HG03139 (cell line): ENCODE measurements at regions not wholly inside any gene's neighbourhood (a gene's known extent, or its start where the extent isn't known, plus 50 kb on each side); places are given as distances from the start of the nearest gene placed in this dataset.
"Not testable (repeated sequence)": the region's sequence is repeated elsewhere in the genome, so short reads cannot be mapped to it uniquely, and the experiment has no call there.

Source experiments
- ATAC-seq: cut with Tn5 transposase; IDR thresholded peaks from one replicate; pipeline ENCODE4 v1.9.1; 2021; ENCODE audit not compliant: unreplicated experiment

DNA sequence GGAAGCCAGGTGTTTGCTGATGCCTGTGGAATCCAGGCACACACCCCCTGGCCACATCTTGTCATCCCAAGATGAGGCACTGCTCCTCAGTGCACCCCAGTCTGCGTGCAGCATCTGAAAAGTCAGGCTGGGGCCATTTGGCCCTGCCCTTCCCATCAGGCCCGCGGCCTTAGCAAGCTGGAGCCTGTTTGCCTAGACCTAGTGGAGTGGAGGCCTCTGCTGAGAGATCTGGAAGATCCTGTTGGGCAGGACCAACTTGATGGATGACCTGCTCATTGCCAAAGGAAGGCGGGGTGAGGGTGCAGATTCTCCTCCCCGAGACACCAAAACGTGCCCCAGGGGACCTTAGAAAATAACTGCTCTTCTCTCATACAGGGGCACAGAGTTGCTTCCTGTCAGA is 220.2 kb downstream of the SHQ1 start:
- ATAC-seq = no peak

DNA sequence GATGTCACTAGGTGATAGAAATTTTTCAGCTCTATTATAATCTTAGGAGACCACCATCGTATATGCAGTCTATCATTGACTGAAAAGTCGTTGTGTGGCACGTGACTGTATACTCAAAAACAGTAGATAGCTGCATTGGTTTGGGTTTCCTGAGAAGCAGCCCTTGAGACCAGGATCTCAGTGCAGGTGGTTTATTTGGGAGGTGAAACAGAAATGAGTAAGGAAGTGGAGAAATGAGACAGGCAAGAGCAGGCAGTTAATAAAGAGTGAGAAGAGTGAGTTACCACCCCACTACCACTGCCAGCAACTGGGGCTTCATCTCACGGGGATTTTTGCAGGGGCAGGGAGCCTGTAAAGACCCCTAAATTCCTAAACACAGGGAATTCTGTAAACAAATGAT is 221.0 kb downstream of the SHQ1 start:
- no peak for ATAC-seq

DNA sequence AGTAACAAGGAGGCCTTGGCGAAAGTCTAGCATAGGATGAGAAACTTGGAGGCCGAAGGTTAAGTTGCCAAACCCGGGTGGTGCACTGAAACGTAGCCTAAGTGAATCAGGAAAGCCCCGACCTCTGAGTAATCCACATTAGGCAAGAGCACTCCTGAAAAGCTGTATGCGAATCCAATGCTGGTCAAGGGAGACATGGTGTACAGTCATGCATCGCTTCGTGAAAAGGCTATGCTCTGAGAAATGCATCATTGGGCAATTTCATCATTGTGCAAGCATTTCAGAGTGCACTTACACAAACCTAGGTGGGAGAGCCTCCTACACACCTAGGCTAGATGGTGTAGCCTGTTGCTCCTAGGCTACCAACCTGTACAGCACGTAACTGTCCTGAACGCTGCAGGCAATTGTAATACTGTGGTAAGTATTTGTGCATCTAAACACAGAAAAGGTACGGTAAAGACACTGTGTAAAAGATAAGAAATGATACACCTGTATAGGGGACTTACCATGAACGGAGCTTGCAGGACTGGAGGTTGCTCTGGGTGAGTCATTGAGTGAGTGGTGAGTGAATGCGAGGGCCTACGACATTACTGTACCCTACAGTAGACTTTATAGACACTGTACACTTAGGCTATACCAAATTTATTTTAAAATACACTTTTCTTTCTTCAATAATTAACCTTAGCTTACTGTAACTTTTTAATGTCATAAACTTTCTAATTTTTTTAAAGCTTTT is 222.5 kb downstream of the SHQ1 start:
- no peak for ATAC-seq

DNA sequence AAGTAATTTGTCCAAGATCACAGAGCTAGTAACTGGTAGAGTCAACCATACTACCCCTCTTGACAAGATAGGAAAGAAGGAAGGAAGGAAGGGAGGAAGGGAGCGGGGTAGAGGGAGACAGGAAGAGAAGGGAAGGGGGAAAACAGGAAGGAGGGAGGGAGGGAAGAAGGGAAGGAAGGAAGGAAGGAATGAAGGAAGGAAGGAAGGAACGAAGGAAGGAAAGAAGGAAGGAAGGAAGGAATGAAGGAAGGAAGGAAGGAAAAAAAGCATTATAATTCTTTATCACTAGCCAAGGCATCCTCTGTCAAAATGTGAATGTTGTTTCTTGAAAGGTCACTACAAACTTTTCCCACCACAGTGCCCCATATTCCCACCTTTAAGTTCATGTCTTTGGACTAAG is 223.6 kb downstream of the SHQ1 start:
- no peak for ATAC-seq

DNA sequence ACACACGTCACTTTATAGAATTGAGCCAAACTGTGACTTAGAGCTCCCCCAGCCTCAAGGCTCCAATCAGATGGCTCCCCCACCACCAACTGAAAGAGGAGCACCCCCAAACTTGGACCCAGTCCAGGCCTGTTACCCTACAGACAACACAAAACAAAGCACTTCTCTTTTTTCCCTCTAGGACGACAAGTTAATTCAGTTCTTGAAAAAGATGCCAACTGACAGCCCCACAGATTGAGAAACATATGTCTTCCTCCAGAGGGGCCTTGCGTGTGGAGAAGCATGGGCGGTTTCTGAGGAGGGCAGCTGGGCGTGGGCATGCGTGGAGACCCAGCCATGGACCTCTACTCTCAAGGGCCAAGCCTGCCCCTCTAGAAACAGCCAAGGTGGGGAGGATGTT is 229.5 kb downstream of the SHQ1 start:
- ATAC-seq = no peak

DNA sequence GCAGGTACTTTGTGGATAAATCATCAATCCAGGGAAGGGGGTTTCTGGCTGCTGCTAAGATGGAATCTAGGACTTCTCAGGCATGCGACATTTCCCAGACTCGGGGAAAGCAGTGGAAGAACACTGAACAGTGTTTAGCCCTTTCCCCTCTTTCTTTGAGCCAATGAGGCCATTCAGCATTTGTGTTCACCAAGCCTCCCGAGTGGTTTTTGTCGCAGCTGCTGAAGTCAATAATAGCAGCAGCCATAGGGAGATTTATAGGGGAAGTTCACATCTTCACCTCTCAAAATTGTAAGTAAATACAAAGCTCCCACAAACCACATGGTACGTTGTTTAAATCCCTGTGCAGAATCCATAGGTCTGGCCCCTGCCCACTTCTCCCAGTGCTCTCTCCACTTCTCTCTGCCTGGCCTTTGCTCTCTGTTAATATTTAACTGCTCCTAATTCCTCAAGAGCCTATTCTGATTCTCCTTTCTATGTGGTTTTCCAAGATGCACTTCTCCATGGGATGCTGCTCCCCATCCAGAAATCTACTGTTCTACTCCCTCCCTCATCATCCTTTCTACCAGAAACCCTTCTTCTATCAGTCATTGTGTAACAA is 230.7 kb downstream of the SHQ1 start:
- no peak for ATAC-seq

DNA sequence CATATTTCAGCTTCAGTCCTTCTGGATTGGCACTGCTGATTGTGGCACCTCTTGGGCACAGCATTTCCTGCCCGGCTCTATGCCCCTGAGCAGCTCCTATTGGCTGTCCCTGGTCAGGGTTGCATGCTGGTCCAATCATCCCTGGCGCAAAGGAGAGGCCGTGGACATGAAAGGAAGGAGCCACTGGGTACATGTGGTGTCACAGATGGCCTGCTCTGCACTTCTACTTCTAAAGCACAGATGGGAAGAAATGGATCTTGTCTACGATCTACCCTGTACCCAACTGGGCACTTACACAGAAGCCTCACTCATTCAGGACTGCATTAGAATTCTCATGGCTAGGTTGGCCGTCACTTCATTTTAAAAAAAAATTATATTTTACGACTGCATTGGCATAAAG is 232.5 kb downstream of the SHQ1 start:
- no peak for ATAC-seq

DNA sequence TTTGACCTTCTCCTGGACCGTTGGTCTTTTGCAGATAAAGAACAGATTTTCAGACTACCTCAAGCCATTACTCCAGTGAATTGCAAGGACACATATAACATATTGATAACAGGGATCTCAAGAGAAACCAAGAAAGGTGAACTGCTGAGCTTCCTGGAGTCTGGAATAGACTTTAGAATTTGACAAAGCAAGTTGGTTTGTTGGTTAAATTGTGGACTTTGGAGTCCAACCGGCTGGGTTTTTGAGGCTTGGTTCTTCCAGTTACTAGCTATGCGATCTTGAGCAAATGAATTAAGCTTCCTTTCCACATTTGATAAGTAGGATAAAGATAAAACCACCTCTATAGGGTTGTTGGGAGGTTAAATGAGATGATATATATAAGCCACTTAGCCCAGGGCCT is 233.1 kb downstream of the SHQ1 start:
- ATAC-seq = no peak

DNA sequence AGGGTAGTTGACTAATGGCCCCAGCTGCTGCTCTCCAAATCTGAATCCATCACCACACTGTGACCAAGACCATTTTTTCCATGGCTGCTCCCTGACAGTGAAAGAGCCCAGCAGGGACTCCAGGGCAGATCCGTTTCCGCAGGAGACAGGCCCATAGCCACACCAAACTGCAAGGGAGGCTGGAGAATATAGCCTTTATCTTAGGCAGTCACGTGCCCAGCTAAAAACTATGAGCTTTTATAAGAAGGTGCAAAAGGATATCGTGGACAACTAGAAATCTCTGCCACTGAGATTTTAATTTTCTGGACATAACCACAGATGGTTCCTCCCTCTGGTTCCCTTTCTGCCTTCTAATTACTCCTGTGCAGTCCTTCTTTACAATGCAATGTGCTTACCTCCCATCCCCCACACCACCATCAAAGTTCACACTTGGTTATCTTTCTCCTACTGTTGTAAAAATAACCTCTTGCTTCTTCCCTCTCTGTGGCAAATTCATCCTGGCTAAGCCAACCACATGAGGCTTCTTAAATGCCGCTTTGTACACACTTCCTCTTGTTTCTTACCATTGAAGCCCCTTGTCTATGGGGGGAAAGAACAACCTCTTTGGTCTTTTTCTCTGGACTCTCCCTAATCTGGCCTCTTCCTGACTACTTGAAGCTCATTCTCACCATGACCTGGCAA is 233.7 kb downstream of the SHQ1 start:
- no peak for ATAC-seq

DNA sequence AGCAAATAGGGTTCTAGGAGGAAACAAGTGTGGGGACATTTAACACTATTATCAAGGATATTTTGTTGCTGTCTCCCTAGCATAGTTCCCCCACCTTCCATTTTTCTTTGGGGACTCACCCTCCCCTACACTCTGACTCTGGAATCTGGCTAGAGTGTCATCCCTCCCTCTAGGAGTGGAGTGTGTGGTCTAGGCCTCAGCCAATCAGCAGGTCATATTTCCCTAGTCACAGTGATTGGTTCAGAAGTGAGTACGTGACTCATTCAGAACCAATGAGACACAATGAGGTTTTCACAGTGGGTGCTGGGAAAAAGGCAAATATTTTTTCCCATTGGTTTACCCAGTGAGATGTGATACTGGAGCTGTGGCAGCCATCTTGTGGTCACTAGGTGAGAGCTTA is 234.4 kb downstream of the SHQ1 start:
- no peak for ATAC-seq

DNA sequence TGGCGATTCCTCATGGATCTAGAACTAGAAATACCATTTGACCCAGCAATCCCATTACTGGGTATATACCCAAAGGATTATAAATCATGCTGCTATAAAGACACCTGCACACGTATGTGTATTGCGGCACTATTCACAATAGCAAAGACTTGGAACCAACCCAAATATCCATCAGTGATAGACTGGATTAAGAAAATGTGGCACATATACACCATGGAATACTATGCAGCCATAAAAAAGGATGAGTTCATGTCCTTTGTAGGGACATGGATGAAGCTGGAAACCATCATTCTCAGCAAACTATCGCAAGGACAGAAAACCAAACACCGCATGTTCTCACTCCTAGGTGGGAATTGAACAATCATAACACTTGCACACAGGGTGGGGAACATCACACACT is 239.1 kb downstream of the SHQ1 start:
- not testable (repeated sequence) for ATAC-seq

DNA sequence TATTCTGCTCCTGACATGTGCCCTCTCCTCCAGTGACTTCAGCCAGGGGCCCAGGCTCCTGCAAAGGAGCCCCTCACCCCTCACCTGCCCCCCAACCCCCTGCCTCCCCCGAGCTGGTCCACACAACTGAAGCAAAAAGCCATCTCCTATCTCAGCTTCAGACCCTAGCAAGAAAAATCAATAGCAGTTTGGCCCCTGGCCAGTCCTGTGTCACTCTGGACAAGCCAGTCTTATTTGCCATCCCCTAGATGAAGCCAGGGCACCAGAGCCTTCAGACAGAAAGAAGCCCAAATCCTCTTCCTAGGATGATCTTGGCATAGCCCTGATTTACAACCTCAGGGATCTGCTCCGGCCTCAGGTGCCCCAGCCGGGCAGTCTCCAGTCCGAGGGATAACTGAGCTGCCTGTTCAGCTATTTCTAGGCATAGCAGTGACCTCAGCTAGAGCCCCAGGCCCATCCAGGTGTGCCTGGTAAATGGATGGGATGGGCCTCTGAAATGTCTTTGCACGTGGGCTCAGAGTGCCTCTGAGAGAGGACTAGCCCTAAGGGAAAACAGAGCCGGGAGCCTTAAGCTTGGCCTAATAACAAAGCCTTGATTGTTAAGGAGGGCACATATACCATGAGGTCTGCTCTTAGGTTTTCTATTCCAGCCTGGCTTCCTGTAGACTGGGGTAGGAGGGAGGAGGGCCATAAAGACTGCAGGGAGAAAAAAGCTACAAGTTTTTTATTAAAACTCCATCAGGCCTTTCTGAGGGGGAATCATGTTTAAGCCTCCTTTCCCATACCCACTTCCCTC is 242.0 kb downstream of the SHQ1 start:
- ATAC-seq = no peak

DNA sequence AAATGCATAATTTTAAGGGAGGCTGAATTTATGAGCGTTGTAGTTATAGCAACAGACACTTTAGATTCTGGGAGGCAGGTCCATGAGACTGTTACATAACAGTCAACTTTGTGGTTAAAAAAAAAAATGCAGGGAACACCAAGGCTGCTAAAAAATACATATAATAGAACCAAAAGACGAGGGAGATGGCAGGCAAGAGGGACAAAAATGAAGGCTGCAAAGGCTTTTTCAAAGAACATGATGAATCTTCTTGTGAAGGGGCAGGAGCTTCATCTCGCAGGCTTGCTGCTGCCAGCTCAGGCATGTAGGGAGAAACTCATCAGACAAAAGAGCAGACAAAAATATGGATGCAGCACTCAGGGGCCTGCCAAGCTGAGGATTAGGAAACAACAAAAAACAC is 243.9 kb downstream of the SHQ1 start:
- no peak for ATAC-seq

DNA sequence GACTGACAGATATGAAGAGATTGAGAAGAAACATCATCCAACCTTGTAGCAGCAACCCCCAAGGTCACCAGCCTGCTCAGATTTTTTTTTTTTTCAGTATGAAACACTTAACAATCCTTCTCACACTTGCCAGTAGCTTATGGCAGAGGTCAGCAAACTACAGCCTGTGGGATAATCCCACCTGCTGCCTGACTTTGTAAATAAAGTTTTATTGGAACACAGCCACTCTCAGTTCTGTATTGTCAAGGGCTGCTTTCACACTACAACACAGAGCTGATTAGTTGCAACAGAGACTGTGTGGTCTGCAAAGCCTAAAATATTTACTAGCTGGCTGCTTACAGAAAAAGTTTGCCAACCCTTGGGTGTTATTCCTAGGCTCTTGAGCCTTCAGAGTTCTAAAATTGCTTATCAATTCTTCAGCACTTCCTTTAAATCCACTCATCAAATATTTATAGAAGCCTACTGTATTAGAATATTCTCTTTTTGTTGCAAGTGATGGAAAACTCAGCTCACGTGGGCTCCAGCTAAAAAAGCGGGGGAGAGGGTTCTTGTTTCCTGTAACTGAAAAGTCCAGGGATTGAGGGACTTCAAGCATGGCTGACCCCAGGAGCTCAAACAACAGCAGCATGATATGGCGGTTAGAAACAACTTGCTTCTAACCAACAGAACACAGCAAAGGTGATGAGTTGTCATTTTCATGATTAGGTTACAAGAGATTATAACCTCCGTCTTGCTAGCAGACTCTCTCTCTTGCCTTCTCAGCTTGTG is 246.1 kb downstream of the SHQ1 start:
- ATAC-seq = no peak

DNA sequence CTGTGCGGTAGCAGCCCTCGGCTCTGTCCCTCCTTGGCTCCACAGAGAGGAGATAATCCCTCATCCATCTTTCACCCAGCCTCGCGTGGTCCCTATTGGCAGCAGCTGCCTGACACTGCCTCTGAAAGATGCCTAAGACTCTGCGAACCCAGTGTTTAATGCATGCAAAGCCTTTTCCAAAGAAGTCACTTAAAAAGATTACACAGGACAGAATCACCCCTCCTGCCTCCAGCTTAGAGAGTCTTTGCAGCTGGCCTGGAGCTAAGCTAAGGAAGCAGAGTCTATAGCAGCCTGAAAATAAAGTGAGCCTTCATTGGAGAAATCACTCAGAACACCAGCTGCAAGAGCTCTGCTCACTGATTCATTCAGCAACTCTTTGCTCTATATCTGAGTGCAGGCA is 247.2 kb downstream of the SHQ1 start:
- ATAC-seq = no peak

DNA sequence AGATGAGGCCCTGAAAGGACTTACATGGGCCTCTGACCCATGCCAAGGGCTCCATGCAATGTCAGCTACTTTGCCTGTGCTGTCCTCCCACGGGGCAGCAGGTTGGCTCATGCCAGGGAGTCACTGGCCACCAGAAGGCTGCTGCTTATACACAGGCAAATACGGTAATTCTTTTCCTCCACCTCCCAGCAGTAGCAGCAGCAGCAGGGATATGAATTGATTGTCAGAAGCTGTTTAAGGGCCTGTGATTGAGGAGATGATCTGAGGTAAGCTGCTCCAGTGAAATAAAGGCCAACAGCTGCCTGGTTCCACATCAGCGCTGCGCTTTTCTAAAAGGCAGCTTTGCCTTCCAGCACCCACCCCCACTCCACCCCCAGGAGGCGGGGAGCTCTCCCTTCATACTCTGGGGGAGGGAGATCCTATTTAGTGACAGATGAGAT is 250.5 kb downstream of the SHQ1 start:
- no peak for ATAC-seq

DNA sequence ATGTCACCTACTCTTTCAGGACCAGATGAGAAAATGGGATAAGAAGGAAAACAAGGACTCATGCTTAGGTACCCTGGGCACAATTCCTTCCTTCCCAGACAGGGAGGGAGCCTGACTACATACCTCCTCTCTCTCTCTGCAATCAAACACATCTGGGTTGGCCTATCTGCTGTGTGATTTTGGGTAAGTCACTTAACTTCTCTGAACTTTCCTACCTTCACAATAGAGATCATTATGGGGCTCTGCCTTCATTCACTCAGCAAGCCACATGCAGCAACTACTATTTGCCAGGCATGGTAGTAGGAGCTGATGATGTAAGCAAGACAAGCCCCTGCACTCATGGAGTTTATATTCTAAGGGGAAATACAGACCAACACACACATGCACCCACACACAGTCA is 251.2 kb downstream of the SHQ1 start:
- ATAC-seq = no peak

DNA sequence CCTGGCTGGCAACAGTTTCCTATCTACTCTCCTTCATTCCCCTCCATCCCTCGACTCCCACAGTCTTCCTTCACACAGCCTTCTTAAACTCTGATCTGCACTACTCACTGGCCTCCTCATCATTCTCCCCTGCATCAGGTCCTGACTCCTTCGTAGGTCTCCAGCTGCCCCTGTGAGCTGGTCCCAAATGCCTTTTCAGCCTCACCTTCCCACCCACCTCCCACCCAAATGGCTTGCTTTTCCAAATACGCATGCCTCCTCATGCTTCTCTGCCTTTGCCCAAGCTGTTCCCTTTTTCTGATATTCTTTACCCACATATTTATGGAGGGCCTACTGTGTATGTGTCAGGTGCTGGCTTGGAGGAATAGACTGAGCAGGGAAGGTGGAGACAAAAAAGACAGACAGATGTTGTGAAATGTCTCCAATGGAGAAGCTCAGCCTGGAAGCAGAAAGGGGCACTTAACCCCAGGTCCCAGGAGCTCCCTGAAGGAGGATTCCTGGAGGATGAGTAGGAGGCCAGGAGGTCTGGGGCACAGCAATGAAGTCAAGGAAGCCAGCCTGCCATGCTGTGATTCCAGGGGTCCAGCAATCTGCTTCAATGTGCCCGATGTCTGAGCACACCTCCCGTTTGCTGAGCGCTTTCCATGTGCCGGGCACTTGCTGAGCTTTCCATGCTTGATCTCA is 252.2 kb downstream of the SHQ1 start:
- no peak for ATAC-seq

DNA sequence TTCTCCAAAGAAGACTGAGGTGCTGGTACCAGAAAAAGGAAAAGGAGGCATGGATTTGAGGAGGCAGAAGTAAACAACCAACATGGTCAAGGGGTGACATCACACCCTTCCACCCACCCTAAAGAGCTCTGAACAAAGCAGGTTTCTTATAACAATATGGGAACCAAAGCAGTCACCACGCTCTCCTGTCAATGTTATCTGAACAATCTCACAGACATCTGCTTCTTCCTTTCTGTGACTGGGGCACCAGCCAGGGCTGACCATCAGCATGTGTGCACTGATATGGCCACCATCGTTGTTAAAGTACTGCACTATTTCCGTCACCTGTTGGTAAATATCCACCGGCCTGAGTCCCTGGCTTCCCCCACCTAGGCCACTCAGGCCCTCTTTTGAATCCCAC is 252.9 kb downstream of the SHQ1 start:
- ATAC-seq = no peak

DNA sequence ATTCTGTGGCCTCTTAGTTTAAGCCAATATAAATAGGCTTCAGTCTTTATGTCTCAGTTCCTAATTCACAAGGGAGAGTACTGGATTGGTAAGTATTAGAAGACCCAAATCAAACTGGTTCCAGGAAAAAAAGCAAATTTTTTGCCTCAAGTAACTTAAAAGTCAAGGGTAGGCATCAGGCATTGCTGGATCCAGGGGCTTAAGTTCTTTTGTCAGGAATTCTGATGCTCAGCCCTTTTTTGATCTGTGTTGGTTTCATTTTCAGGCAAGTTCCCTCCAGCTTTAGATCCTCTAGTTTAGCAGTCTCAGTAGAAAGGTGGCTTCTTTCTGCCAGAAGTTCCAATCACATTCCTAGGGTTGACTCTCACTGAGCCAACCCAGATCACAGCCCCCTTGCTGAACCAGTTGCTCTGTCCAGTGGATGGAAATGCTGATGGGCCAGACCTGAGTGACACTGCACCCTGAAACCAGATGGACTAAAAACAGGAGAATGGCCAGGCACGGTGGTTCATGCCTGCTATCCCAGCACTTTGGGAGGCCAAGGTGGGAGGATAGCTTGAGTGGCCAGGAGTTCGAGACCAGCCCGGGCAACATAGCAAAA is 253.5 kb downstream of the SHQ1 start:
- no peak for ATAC-seq
